WTC11 (cell line): ENCODE measurements at regions not wholly inside any gene's neighbourhood (a gene's known extent, or its start where the extent isn't known, plus 50 kb on each side); places are given as distances from the start of the nearest gene placed in this dataset.

Experiments
- ATAC-seq: fragments of 200-7000 bp; cut with Tn5 transposase; 2 replicates; pipeline ENCODE4 v1.10.0; 2021; ENCODE audit warnings: mild to moderate bottlenecking, moderate library complexity
- CTCF ChIA-PET: fragments of 300-600 bp; sonication (Branson Sonifier 250); formaldehyde crosslinking; loops from one replicate; lab custom pipeline; 2021; ENCODE audit warnings: antibody characterized with exemption; lab: Charles Lee
- POLR2A ChIA-PET: fragments of 350-600 bp; sonication (Branson Sonifier 250); formaldehyde crosslinking; loops from one replicate; lab custom pipeline; 2021; ENCODE audit warnings: antibody characterized with exemption; lab: Charles Lee
- DNase-seq: peaks from one replicate; pipeline ENCODE4 v3.0.0; 2021; ENCODE audit warnings: low spot score
- H3K27ac Mint-ChIP-seq: 2 replicates; pipeline ENCODE4 v1.8.0; 2021; ENCODE audit warnings: mixed read lengths
- H3K27me3 Mint-ChIP-seq: 2 replicates; pipeline ENCODE4 v1.8.0; 2021; ENCODE audit warnings: low read depth, mild to moderate bottlenecking, moderate library complexity, mixed read lengths
- H3K36me3 Mint-ChIP-seq: 2 replicates; pipeline ENCODE4 v1.8.0; 2021; ENCODE audit warnings: mixed read lengths
- H3K4me1 Mint-ChIP-seq: 2 replicates; pipeline ENCODE4 v1.8.0; 2022; ENCODE audit warnings: mixed read lengths
- H3K4me3 Mint-ChIP-seq: 2 replicates; pipeline ENCODE4 v1.8.0; 2021; ENCODE audit warnings: mild to moderate bottlenecking, moderate library complexity, mixed read lengths
- H3K9me3 Mint-ChIP-seq: 2 replicates; pipeline ENCODE4 v1.8.0; 2021; ENCODE audit warnings: mixed read lengths
- ATF1 ChIP-seq: sonication (generic); formaldehyde crosslinking; IDR thresholded peaks from 2 replicates; pipeline ENCODE4 v1.8.1; 2023; ENCODE audit warnings: mild to moderate bottlenecking, moderate library complexity, missing genetic modification reagents
- CREB1 ChIP-seq: sonication (generic); formaldehyde crosslinking; IDR thresholded peaks from 2 replicates; pipeline ENCODE4 v1.8.0; 2023; ENCODE audit warnings: mild to moderate bottlenecking, missing genetic modification reagents
- ETV6 ChIP-seq: sonication (generic); formaldehyde crosslinking; IDR thresholded peaks from 2 replicates; pipeline ENCODE4 v1.8.1; 2022; ENCODE audit warnings: mild to moderate bottlenecking, missing genetic modification reagents
- IRF2 ChIP-seq: sonication (generic); formaldehyde crosslinking; IDR thresholded peaks from 2 replicates; pipeline ENCODE4 v1.8.0; 2022; ENCODE audit warnings: low read depth, missing genetic modification reagents, borderline replicate concordance
- JUN ChIP-seq: sonication (generic); formaldehyde crosslinking; IDR thresholded peaks from 2 replicates; pipeline ENCODE4 v1.8.0; 2023; ENCODE audit warnings: mild to moderate bottlenecking, missing genetic modification reagents
- NR2C2 ChIP-seq: sonication (generic); formaldehyde crosslinking; IDR thresholded peaks from 2 replicates; pipeline ENCODE4 v1.8.0; 2022; ENCODE audit warnings: mild to moderate bottlenecking, missing genetic modification reagents
- PRRX2 ChIP-seq: fragments of 250-450 bp; sonication (Bioruptor Pico); IDR thresholded peaks from 2 replicates; pipeline ENCODE4 v1.8.0; 2021; ENCODE audit warnings: mild to moderate bottlenecking
- RORB ChIP-seq: fragments of 250-450 bp; sonication (Bioruptor Pico); IDR thresholded peaks from 2 replicates; pipeline ENCODE4 v1.9.0; 2021; ENCODE audit warnings: mild to moderate bottlenecking
- ZNF232 ChIP-seq: sonication (generic); formaldehyde crosslinking; IDR thresholded peaks from 2 replicates; pipeline ENCODE4 v1.8.0; 2022; ENCODE audit warnings: mild to moderate bottlenecking, missing genetic modification reagents
- ZNF317 ChIP-seq: sonication (generic); formaldehyde crosslinking; IDR thresholded peaks from 2 replicates; pipeline ENCODE4 v1.8.1; 2023; ENCODE audit warnings: low read depth, mild to moderate bottlenecking, moderate library complexity, missing genetic modification reagents, borderline replicate concordance
- ZNF396 ChIP-seq: fragments of 250-450 bp; sonication (Bioruptor Pico); IDR thresholded peaks from 2 replicates; pipeline ENCODE4 v1.8.0; 2021; ENCODE audit warnings: mild to moderate bottlenecking, moderate library complexity, borderline replicate concordance
- ZNF416 ChIP-seq: fragments of 250-450 bp; sonication (Bioruptor Pico); IDR thresholded peaks from 2 replicates; pipeline ENCODE4 v1.9.0; 2021; ENCODE audit warnings: mild to moderate bottlenecking, inconsistent platforms
- ZNF671 ChIP-seq: fragments of 250-450 bp; sonication (Bioruptor Pico); IDR thresholded peaks from 2 replicates; pipeline ENCODE4 v1.8.0; 2021; ENCODE audit warnings: mild to moderate bottlenecking
- TF ChIP-seq, protein P1 (sequence below): sonication (generic); formaldehyde crosslinking; IDR thresholded peaks from 2 replicates; pipeline ENCODE4 v1.8.1; 2022; ENCODE audit warnings: mild to moderate bottlenecking, missing genetic modification reagents, moderate library complexity, borderline replicate concordance
- TF ChIP-seq, protein P2 (sequence below): fragments of 250-450 bp; sonication (Bioruptor Pico); conservative IDR thresholded peaks from 2 replicates; pipeline ENCODE4 v1.9.0; 2021; ENCODE audit warnings: mild to moderate bottlenecking
- TF ChIP-seq, protein P3 (sequence below): sonication (generic); formaldehyde crosslinking; IDR thresholded peaks from 2 replicates; pipeline ENCODE4 v1.8.1; 2023; ENCODE audit warnings: mild to moderate bottlenecking, missing genetic modification reagents, borderline replicate concordance
- TF ChIP-seq, protein P4 (sequence below): fragments of 250-450 bp; sonication (Bioruptor Pico); IDR thresholded peaks from 2 replicates; pipeline ENCODE4 v1.8.0; 2021; ENCODE audit warnings: mild to moderate bottlenecking
- TF ChIP-seq, protein P5 (sequence below): sonication (generic); formaldehyde crosslinking; IDR thresholded peaks from 2 replicates; pipeline ENCODE4 v1.8.0; 2023; ENCODE audit warnings: mild to moderate bottlenecking, missing genetic modification reagents
- TF ChIP-seq, protein P6 (sequence below): fragments of 200-600 bp; IDR thresholded peaks from 2 replicates; pipeline ENCODE4 v1.8.0; 2022; ENCODE audit warnings: antibody characterized with exemption

DNA sequence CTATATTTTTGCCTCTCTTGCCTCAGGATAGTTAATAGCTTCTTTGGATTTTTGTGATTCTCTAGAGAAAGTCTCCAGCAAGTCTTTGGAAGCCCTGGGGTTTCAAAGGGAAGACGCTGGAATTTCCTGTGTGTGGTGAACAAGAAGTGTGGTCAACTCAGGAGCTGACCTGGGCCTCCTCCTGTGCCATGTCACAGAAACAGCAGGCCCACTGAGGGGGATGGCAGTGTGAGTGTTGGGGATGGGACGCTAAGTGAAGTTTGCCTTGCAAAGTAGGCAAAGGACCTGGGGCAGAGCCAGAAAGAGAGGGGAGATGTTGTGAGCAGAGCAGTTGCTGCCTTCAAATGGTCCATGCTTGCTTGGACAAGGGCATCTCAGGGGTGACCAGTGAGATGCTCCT, 226.3 kb downstream of the DMRT2 start (continued):
- TF ChIP-seq, protein P1, sequence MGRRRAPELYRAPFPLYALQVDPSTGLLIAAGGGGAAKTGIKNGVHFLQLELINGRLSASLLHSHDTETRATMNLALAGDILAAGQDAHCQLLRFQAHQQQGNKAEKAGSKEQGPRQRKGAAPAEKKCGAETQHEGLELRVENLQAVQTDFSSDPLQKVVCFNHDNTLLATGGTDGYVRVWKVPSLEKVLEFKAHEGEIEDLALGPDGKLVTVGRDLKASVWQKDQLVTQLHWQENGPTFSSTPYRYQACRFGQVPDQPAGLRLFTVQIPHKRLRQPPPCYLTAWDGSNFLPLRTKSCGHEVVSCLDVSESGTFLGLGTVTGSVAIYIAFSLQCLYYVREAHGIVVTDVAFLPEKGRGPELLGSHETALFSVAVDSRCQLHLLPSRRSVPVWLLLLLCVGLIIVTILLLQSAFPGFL (CRISPR knock-in tag), result no peak
- TF ChIP-seq, protein P2, sequence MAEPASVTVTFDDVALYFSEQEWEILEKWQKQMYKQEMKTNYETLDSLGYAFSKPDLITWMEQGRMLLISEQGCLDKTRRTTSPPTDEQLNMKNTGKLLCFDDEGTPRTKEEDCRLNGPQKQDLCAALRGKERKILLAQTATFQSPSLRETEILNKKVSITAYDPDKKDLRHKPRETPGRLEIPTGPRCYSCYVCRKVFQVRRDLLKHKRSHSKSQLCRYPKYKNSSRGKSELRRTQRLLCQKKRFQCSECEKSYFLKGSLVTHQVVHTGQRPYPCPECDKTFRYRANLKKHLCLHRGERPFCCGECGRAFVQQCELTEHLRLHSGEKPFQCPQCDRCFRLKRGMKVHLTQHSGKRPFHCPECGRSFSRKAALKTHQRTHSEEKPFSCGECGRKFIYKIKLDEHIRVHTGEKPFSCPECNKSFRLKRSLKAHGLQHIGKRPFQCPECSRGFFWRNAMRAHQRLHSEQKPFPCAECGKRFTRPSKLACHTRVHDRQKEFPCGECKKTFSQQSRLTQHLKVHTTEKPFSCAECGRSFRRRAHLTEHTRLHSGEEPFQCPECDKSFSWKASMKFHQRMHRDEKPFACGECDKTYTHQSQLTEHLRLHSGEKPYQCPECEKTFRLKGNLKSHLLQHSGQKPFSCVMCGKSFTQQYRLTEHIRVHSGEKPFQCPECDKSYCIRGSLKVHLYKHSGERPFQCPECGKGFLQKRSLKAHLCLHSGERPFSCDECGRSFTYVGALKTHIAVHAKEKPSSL (CRISPR knock-in tag), result no peak

DNA sequence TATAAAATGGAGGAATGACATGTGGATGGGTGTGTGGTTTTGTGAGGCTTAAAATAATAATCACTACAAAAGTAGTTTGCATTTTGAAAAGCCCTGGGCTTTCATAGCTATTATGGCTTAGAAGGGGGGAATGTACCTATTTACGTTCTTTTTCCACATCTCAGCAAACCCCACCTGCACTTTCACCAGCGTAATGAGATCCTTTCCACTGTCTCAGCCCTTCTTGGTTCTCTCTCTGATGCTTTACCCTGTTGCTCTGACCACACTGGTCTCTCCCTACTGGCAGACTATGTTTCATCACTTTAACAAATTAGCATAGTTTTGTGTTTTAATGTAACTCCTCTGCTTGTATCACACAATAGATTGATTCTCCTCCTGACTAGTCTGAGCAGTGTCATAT, 234.6 kb downstream of the DMRT2 start:
- Mint-ChIP-seq H3K27me3 (peaks cover 19% of the 10 kb centered on the region), H3K4me3 (no peak overlapping the region), H3K36me3 (no peaks in the 10 kb centered on the region), H3K9me3 (no peaks in the 10 kb centered on the region), H3K27ac (no peak overlapping the region), H3K4me1 (no peaks in the 10 kb centered on the region)
- DNase-seq, result no peak
- TF ChIP-seq, protein P3, sequence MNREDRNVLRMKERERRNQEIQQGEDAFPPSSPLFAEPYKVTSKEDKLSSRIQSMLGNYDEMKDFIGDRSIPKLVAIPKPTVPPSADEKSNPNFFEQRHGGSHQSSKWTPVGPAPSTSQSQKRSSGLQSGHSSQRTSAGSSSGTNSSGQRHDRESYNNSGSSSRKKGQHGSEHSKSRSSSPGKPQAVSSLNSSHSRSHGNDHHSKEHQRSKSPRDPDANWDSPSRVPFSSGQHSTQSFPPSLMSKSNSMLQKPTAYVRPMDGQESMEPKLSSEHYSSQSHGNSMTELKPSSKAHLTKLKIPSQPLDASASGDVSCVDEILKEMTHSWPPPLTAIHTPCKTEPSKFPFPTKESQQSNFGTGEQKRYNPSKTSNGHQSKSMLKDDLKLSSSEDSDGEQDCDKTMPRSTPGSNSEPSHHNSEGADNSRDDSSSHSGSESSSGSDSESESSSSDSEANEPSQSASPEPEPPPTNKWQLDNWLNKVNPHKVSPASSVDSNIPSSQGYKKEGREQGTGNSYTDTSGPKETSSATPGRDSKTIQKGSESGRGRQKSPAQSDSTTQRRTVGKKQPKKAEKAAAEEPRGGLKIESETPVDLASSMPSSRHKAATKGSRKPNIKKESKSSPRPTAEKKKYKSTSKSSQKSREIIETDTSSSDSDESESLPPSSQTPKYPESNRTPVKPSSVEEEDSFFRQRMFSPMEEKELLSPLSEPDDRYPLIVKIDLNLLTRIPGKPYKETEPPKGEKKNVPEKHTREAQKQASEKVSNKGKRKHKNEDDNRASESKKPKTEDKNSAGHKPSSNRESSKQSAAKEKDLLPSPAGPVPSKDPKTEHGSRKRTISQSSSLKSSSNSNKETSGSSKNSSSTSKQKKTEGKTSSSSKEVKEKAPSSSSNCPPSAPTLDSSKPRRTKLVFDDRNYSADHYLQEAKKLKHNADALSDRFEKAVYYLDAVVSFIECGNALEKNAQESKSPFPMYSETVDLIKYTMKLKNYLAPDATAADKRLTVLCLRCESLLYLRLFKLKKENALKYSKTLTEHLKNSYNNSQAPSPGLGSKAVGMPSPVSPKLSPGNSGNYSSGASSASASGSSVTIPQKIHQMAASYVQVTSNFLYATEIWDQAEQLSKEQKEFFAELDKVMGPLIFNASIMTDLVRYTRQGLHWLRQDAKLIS, result no peak
- TF ChIP-seq ZNF416 (CRISPR knock-in tag), result no peak
- CTCF ChIA-PET, result no interaction called here
- POLR2A ChIA-PET, result no interaction called here
- ATAC-seq, result no peak

DNA sequence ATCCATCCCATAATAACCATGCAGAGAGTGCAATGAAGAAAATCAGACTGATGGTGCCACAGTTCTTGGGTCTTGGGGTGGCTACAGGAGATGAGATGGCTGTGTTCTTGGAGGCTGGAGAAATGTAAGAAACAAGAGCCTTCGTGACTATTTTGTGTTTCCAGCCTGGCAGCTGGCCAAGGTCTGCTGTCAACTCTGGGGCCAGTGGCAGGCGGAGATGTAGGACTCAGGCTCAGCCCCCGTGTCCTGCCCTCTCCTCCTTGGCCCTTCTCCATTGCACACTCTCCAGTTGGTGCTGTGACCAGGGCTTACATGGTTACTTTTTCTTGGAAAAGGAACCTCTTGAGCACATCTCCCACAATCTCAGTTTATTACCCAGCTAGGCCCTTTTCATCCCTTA, 235.4 kb downstream of the DMRT2 start:
- ATAC-seq (no peak), DNase-seq (no peak)
- POLR2A ChIA-PET, result interaction anchor here (0.7 kb wide), 1 partner anchor 700 kb away, joined by 3 read pairs; no protein-coding TSS in a partner anchor
- CTCF ChIA-PET, result no interaction called here
- H3K27me3 Mint-ChIP-seq, result peaks cover 19% of the 10 kb centered on the region
- no peaks in the 10 kb centered on the region for H3K9me3 Mint-ChIP-seq
- H3K36me3 Mint-ChIP-seq, result no peaks in the 10 kb centered on the region
- H3K4me3 Mint-ChIP-seq, result no peak overlapping the region
- H3K4me1 Mint-ChIP-seq, result no peaks in the 10 kb centered on the region
- no peak overlapping the region for H3K27ac Mint-ChIP-seq
- TF ChIP-seq, protein P4, sequence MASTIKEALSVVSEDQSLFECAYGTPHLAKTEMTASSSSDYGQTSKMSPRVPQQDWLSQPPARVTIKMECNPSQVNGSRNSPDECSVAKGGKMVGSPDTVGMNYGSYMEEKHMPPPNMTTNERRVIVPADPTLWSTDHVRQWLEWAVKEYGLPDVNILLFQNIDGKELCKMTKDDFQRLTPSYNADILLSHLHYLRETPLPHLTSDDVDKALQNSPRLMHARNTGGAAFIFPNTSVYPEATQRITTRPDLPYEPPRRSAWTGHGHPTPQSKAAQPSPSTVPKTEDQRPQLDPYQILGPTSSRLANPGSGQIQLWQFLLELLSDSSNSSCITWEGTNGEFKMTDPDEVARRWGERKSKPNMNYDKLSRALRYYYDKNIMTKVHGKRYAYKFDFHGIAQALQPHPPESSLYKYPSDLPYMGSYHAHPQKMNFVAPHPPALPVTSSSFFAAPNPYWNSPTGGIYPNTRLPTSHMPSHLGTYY (CRISPR knock-in tag), result no peak
- TF ChIP-seq RORB, result no peak

DNA sequence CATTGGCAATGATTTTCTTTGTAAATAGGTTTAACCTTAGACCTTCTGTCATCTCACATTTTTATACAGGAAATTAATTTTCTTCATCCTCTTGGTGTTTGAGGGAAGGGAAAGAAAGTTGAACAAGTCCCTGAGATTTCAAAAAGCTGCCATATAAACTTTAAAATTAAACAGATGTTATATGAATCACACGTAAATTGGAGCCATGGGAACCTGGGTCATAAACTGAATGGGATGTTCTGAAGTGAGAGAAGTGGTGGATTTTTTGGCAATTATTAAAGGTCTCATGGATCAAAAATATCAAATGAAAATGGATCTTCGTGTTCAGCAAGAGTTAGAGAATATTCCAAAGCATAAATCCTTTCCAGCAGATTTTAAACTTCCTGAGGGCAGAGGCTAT, 242.2 kb downstream of the DMRT2 start:
- H3K4me3 Mint-ChIP-seq, result no peak overlapping the region
- ATAC-seq (no peak), DNase-seq (no peak)
- ChIA-PET POLR2A (no interaction called here), CTCF (no interaction called here)
- H3K27me3 Mint-ChIP-seq, result no peaks in the 10 kb centered on the region; the same call in 1 of the 2 replicates
- H3K27ac Mint-ChIP-seq, result no peak overlapping the region
- no peaks in the 10 kb centered on the region for H3K36me3 Mint-ChIP-seq
- H3K9me3 Mint-ChIP-seq, result no peaks in the 10 kb centered on the region
- no peaks in the 10 kb centered on the region for H3K4me1 Mint-ChIP-seq
- TF ChIP-seq NR2C2 (no peak), ZNF232 (no peak), ZNF671 (CRISPR knock-in tag) (no peak), ATF1 (CRISPR knock-in tag) (no peak), ETV6 (CRISPR knock-in tag) (no peak), JUN (no peak), CREB1 (CRISPR knock-in tag) (no peak), IRF2 (CRISPR knock-in tag) (no peak), ZNF317 (CRISPR knock-in tag) (no peak), PRRX2 (CRISPR knock-in tag) (no peak), ZNF396 (CRISPR knock-in tag) (no peak)
- TF ChIP-seq, protein P5, sequence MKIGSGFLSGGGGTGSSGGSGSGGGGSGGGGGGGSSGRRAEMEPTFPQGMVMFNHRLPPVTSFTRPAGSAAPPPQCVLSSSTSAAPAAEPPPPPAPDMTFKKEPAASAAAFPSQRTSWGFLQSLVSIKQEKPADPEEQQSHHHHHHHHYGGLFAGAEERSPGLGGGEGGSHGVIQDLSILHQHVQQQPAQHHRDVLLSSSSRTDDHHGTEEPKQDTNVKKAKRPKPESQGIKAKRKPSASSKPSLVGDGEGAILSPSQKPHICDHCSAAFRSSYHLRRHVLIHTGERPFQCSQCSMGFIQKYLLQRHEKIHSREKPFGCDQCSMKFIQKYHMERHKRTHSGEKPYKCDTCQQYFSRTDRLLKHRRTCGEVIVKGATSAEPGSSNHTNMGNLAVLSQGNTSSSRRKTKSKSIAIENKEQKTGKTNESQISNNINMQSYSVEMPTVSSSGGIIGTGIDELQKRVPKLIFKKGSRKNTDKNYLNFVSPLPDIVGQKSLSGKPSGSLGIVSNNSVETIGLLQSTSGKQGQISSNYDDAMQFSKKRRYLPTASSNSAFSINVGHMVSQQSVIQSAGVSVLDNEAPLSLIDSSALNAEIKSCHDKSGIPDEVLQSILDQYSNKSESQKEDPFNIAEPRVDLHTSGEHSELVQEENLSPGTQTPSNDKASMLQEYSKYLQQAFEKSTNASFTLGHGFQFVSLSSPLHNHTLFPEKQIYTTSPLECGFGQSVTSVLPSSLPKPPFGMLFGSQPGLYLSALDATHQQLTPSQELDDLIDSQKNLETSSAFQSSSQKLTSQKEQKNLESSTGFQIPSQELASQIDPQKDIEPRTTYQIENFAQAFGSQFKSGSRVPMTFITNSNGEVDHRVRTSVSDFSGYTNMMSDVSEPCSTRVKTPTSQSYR (CRISPR knock-in tag), result no peak
- TF ChIP-seq, protein P6, sequence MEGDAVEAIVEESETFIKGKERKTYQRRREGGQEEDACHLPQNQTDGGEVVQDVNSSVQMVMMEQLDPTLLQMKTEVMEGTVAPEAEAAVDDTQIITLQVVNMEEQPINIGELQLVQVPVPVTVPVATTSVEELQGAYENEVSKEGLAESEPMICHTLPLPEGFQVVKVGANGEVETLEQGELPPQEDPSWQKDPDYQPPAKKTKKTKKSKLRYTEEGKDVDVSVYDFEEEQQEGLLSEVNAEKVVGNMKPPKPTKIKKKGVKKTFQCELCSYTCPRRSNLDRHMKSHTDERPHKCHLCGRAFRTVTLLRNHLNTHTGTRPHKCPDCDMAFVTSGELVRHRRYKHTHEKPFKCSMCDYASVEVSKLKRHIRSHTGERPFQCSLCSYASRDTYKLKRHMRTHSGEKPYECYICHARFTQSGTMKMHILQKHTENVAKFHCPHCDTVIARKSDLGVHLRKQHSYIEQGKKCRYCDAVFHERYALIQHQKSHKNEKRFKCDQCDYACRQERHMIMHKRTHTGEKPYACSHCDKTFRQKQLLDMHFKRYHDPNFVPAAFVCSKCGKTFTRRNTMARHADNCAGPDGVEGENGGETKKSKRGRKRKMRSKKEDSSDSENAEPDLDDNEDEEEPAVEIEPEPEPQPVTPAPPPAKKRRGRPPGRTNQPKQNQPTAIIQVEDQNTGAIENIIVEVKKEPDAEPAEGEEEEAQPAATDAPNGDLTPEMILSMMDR, result no peak
